GM23248 (cell line): ENCODE measurements at regions not wholly inside any gene's neighbourhood (a gene's known extent, or its start where the extent isn't known, plus 50 kb on each side); places are given as distances from the start of the nearest gene placed in this dataset.

Experiments used
- DNase-seq: peaks from one replicate; pipeline ENCODE4 v3.0.0-alpha.2; 2015
- H2AFZ ChIP-seq: fragments of 200-600 bp; sonication (generic); 2 replicates; pipeline ENCODE4 v1.6.1; 2016; ENCODE audit warnings: antibody characterized with exemption
- H3F3A ChIP-seq: fragments of 200-600 bp; sonication (generic); 2 replicates; pipeline ENCODE4 v1.6.1; 2016; ENCODE audit warnings: mild to moderate bottlenecking, antibody characterized with exemption, mixed run types; ENCODE audit not compliant: insufficient read depth
- H3K27ac ChIP-seq: fragments of 200-600 bp; sonication (generic); 2 replicates; pipeline ENCODE4 v1.5.1; 2016; ENCODE audit warnings: mild to moderate bottlenecking
- H3K27me3 ChIP-seq: fragments of 200-600 bp; sonication (generic); replicated peaks from 2 replicates; pipeline ENCODE4 v1.6.1; 2016; ENCODE audit warnings: mild to moderate bottlenecking; ENCODE audit not compliant: insufficient read depth
- H3K36me3 ChIP-seq: fragments of 200-600 bp; sonication (generic); 2 replicates; pipeline ENCODE4 v1.6.1; 2016; ENCODE audit warnings: low read depth, mild to moderate bottlenecking
- H3K4me1 ChIP-seq: fragments of 200-600 bp; sonication (generic); 2 replicates; pipeline ENCODE4 v1.6.1; 2016; ENCODE audit warnings: mild to moderate bottlenecking; ENCODE audit not compliant: insufficient read depth
- H3K4me2 ChIP-seq: fragments of 200-600 bp; sonication (generic); one replicate; pipeline ENCODE4 v1.6.1; 2016; ENCODE audit warnings: mild to moderate bottlenecking; ENCODE audit not compliant: unreplicated experiment
- H3K4me3 ChIP-seq: fragments of 200-600 bp; sonication (generic); 2 replicates; pipeline ENCODE4 v1.5.1; 2016; ENCODE audit warnings: mild to moderate bottlenecking
- H3K79me2 ChIP-seq: fragments of 200-600 bp; sonication (generic); 2 replicates; pipeline ENCODE4 v1.6.1; 2016; ENCODE audit warnings: mild to moderate bottlenecking; ENCODE audit not compliant: insufficient read depth
- H3K9ac ChIP-seq: fragments of 200-600 bp; sonication (generic); 2 replicates; pipeline ENCODE4 v1.6.1; 2016; ENCODE audit warnings: mild to moderate bottlenecking
- H3K9me2 ChIP-seq: fragments of 200-600 bp; sonication (generic); 2 replicates; pipeline ENCODE4 v1.6.1; 2016; ENCODE audit warnings: mixed run types, mild to moderate bottlenecking, moderate library complexity; ENCODE audit not compliant: insufficient read depth
- H3K9me3 ChIP-seq: fragments of 200-600 bp; sonication (generic); one replicate; pipeline ENCODE4 v1.6.1; 2017; ENCODE audit warnings: low read depth
- H4K20me1 ChIP-seq: fragments of 200-600 bp; sonication (generic); 2 replicates; pipeline ENCODE4 v1.6.0; 2016; ENCODE audit not compliant: insufficient read depth
- EZH2 ChIP-seq: fragments of 200-600 bp; sonication (generic); IDR thresholded peaks from 2 replicates; pipeline ENCODE4 v1.6.1; 2018; ENCODE audit warnings: antibody characterized with exemption, mild to moderate bottlenecking; ENCODE audit not compliant: insufficient read depth, poor library complexity, severe bottlenecking
- EZH2phosphoT487 ChIP-seq: fragments of 200-600 bp; sonication (generic); IDR thresholded peaks from 2 replicates; pipeline ENCODE4 v1.6.1; 2018; ENCODE audit warnings: antibody characterized with exemption, moderate library complexity, mild to moderate bottlenecking, low read depth; ENCODE audit not compliant: insufficient read depth
- WGBS, 2 experiments: methylation state at CpG; one replicate each; pipeline ENCODE4 v1.1.6; 2015 to 2017; ENCODE audit warnings: low lambda C conversion rate in 2 of 2, low coverage in 1 of 2; ENCODE audit errors: missing lambda C conversion rate in 2 of 2; 5-methylcytosine and 5-hydroxymethylcytosine counted together
- in situ Hi-C: fragments of 300-500 bp; cut with MboI; formaldehyde crosslinking; loops from 2 replicates; pipeline ENCODE4 v1.15.0; 2020

DNA sequence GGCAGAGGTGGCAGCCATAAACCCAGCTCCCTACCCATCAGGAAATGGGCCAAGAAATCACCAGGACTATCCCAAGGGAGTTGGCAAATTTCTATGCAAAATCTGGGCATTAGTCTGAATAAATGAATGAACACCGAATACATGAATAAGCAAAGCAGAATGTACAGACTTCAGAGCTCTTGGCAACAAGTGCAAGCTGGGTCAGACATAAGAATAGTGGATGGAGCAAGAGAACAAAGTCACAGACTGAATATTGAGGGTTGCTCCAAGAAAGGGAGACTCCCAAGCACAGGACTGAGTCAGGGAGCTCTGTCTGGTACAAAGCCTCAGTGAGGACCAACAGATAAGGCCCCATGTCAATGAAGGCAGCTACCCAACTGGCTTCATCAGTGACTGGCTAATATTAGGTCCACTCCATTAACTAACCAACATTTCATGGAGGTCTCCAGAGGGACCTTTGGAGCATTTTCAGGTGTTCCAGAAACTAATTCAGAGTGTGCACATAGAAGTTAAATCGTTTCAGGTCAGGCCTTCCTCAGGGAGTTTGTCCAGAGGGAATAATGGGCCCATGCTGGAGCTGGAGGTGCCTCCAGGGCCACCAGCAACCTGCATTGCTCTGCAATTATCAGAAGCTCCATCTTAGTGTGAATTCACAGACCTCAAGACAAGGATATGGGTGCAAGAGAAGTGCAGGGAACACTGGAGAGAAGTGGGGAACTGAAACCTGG, 191.5 kb upstream of the RALGAPA2 start:
- Histone ChIP-seq H3F3A (no peaks in the 10 kb centered on the region), H2AFZ (no peak overlapping the region), H3K4me2 (no peak overlapping the region), H3K9me2 (no peaks in the 10 kb centered on the region), H3K79me2 (no peaks in the 10 kb centered on the region), H3K4me1 (no peaks in the 10 kb centered on the region), H3K9me3 (no peaks in the 10 kb centered on the region), H3K9ac (no peak overlapping the region), H3K27ac (no peak overlapping the region), H3K27me3 (no peaks in the 10 kb centered on the region), H3K36me3 (no peaks in the 10 kb centered on the region), H3K4me3 (no peak overlapping the region), H4K20me1 (no peaks in the 10 kb centered on the region)
- in situ Hi-C loops = no loop called here
- TF ChIP-seq EZH2phosphoT487 = no peak
- no peak for DNase-seq
- WGBS, 2 experiments = 4 to 6% methylated on average over 2 of the region's 2 CpGs

- Histone ChIP-seq H3K4me1 (no peaks in the 10 kb centered on the region), H4K20me1 (no peaks in the 10 kb centered on the region), H3K36me3 (no peaks in the 10 kb centered on the region), H3K79me2 (no peaks in the 10 kb centered on the region), H3K9ac (no peak overlapping the region), H3K9me2 (no peaks in the 10 kb centered on the region), H2AFZ (no peak overlapping the region), H3F3A (no peaks in the 10 kb centered on the region), H3K4me3 (no peak overlapping the region), H3K27ac (no peak overlapping the region), H3K9me3 (no peaks in the 10 kb centered on the region), H3K4me2 (no peak overlapping the region), H3K27me3 (no peaks in the 10 kb centered on the region)
- 4 to 13% methylated on average over 4 of the region's 4 CpGs for WGBS, 2 experiments
- in situ Hi-C loops = no loop called here
- TF ChIP-seq EZH2phosphoT487 (no peak), EZH2 (no peak)
- DNase-seq = no peak
Measured at GRCh38 chr20:20897922-20898321, 185.5 kb upstream of the RALGAPA2 start.

DNA sequence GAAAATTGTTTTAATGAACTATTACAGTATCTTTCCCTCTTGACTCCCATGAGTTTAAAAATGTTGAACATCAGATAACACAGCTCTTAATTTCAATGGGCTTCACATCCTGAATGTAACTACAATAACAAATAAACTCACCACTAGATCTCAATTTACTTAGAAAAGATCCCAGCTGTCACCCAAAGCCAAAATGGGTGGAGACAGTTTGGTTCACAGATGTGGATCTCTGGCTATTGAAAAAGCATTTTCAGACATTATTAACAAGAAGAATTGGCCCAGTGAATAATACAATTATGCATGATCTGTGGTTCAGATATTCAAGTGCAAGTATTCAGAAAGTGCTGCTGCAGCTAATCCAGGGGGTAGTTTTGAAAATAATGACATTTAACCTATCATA, 184.7 kb upstream of the RALGAPA2 start:
- H3K27ac ChIP-seq = no peak overlapping the region
- no peaks in the 10 kb centered on the region for H3K4me1 ChIP-seq
- no peaks in the 10 kb centered on the region for H3F3A ChIP-seq
- in situ Hi-C loops = no loop called here
- no peak overlapping the region for H2AFZ ChIP-seq
- no peaks in the 10 kb centered on the region for H3K9me2 ChIP-seq
- no peaks in the 10 kb centered on the region for H3K36me3 ChIP-seq
- H3K9ac ChIP-seq = no peak overlapping the region
- TF ChIP-seq EZH2phosphoT487 = no peak
- no peak for TF ChIP-seq EZH2
- DNase-seq = no peak
- H4K20me1 ChIP-seq = no peaks in the 10 kb centered on the region
- H3K9me3 ChIP-seq = no peaks in the 10 kb centered on the region
- H3K79me2 ChIP-seq = no peaks in the 10 kb centered on the region
- no peak overlapping the region for H3K4me2 ChIP-seq
- no peak overlapping the region for H3K4me3 ChIP-seq
- H3K27me3 ChIP-seq = no peaks in the 10 kb centered on the region

- no peak for TF ChIP-seq EZH2phosphoT487
- TF ChIP-seq EZH2 = no peak
- 33 to 36% methylated on average over 3 of the region's 3 CpGs for WGBS, 2 experiments
- H3K9me2 ChIP-seq = no peaks in the 10 kb centered on the region
- H3F3A ChIP-seq = no peaks in the 10 kb centered on the region
- no peaks in the 10 kb centered on the region for H3K4me1 ChIP-seq
- no peak overlapping the region for H3K4me3 ChIP-seq
- DNase-seq = no peak
- no peaks in the 10 kb centered on the region for H3K79me2 ChIP-seq
- no peak overlapping the region for H2AFZ ChIP-seq
- no peaks in the 10 kb centered on the region for H3K36me3 ChIP-seq
- in situ Hi-C loops = no loop called here
- H3K27me3 ChIP-seq = no peaks in the 10 kb centered on the region
- no peak overlapping the region for H3K27ac ChIP-seq
- H3K9me3 ChIP-seq = no peaks in the 10 kb centered on the region
- H3K4me2 ChIP-seq = no peak overlapping the region
- no peaks in the 10 kb centered on the region for H4K20me1 ChIP-seq
- H3K9ac ChIP-seq = no peak overlapping the region
Measured at GRCh38 chr20:20896606-20897005, 184.2 kb upstream of the RALGAPA2 start.

- H3K9ac ChIP-seq = no peak overlapping the region
- in situ Hi-C loops = no loop called here
Measured at GRCh38 chr20:20895537-20895936, 183.1 kb upstream of the RALGAPA2 start.

More at GRCh38 chr20:20895537-20895936, 183.1 kb upstream of the RALGAPA2 start:
- no peaks in the 10 kb centered on the region for H4K20me1 ChIP-seq
- no peak for DNase-seq
- H3K9me2 ChIP-seq = no peaks in the 10 kb centered on the region
- no peaks in the 10 kb centered on the region for H3F3A ChIP-seq
- no peaks in the 10 kb centered on the region for H3K79me2 ChIP-seq
- no peak overlapping the region for H3K4me2 ChIP-seq
- H3K27ac ChIP-seq = no peak overlapping the region
- H3K36me3 ChIP-seq = no peaks in the 10 kb centered on the region
- H3K9me3 ChIP-seq = no peaks in the 10 kb centered on the region
- H3K4me3 ChIP-seq = no peak overlapping the region
- H3K4me1 ChIP-seq = no peaks in the 10 kb centered on the region
- 69 to 70% methylated on average over 12 of the region's 12 CpGs for WGBS, 2 experiments
- no peak for TF ChIP-seq EZH2
- TF ChIP-seq EZH2phosphoT487 = no peak
- H3K27me3 ChIP-seq = no peaks in the 10 kb centered on the region
- no peak overlapping the region for H2AFZ ChIP-seq
